PC-9 (cell line): ENCODE measurements at regions not wholly inside any gene's neighbourhood (a gene's known extent, or its start where the extent isn't known, plus 50 kb on each side); places are given as distances from the start of the nearest gene placed in this dataset.

ENCODE experiments used
- CTCF ChIP-seq: fragments of 200-600 bp; sonication (generic); conservative IDR thresholded peaks from 2 replicates; pipeline ENCODE4 v1.6.1; 2017; ENCODE audit warnings: mixed run types, antibody characterized with exemption, mild to moderate bottlenecking, moderate library complexity
- EZH2 ChIP-seq: fragments of 200-600 bp; sonication (generic); IDR thresholded peaks from 2 replicates; pipeline ENCODE4 v1.8.0; 2017; ENCODE audit warnings: antibody characterized with exemption, low read depth

DNA sequence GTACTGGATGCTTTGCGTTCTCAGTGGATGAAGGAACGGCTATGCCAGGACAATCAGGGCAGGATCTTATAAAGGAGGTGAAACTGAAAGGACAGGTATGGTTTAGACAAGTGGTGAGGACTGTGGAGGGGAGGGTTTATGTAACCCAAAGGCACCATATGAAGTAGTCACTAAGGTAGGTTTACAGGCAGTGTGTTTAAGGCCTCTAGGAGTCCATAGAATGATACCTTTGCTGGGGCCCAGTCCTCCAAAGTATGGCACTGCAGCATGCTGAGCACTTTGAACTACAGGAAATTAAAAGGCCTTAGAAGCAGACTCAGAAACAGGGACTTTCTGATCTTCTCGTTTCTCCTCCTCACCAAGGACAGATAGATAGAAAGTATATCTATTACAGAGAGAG, 304.7 kb upstream of the USP25 start:
- no peak for TF ChIP-seq CTCF
- TF ChIP-seq EZH2 = no peak
